Erythroblast (primary cell): ENCODE measurements at regions not wholly inside any gene's neighbourhood (a gene's known extent, or its start where the extent isn't known, plus 50 kb on each side); places are given as distances from the start of the nearest gene placed in this dataset.
A peak's percentile ranks its signal among the peaks of the same experiment; 100 is the strongest.

Experiments used
- DNase-seq, 2 experiments: peaks; one replicate each; lab custom pipeline; 2025; lab: John Stamatoyannopoulos, UW
- GATA1 ChIP-seq: IDR thresholded peaks from 2 replicates; pipeline ENCODE4 v1.6.1; 2011; ENCODE audit warnings: low read depth, mild to moderate bottlenecking, control low read depth, low read length, moderate library complexity
- POLR2A ChIP-seq: IDR thresholded peaks from 2 replicates; pipeline ENCODE4 v1.6.1; 2011; ENCODE audit warnings: mild to moderate bottlenecking, low read length

- no peak for DNase-seq
- TF ChIP-seq GATA1 (no peak), POLR2A (no peak)
These were observed 64.3 kb downstream of the PABIR2 start for GRCh38 chrX:134732676-134733075.

DNA sequence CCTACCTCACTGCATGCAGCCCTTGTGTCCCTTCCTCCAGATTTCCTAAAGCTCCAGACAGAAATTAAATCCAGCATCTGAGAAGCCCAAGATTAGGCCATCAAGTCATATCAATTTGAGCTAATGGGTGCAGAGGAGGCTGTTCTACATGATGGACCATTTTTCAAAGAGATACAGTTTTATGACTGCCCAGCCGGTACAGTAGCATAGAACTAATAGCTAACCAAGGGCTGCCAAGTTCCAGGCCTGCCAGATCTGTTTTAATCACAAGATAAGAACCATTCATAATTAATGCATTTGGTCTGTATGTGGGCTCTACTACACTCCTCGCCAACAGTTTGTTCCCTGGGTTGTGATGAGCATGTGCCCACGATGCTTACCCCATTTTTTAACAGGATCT, 64.9 kb downstream of the PABIR2 start:
- TF ChIP-seq GATA1: no peak
- no peak for TF ChIP-seq POLR2A

DNA sequence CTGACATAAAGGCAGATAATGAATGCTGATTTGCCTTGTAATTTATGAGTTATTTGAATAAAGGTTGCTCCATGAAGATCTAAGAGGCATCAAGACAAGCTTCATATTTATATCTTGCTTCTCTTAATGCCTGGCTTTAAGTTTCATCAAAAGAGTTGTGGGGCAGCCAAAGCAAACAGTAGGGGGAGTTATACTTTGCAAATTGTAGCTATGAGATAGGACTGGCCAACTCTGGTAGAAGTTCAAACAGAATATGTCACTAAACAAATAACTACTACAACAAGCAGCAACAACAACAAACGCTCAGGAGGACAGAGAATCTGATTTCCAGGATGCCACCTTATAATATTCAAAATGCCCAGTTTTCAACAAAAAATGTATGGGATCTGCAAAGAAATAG, 69.1 kb upstream of the PLAC1 start:
- TF ChIP-seq GATA1: no peak
- TF ChIP-seq POLR2A: no peak
- peak; percentile 7 to 8 for DNase-seq

More for the DNA sequence above, 64.9 kb downstream of the PABIR2 start:
- DNase-seq: no peak

- TF ChIP-seq GATA1 (no peak), POLR2A (no peak)
- DNase-seq: no peak
These were observed 66.9 kb upstream of the PLAC1 start for GRCh38 chrX:134725103-134725690.

DNA sequence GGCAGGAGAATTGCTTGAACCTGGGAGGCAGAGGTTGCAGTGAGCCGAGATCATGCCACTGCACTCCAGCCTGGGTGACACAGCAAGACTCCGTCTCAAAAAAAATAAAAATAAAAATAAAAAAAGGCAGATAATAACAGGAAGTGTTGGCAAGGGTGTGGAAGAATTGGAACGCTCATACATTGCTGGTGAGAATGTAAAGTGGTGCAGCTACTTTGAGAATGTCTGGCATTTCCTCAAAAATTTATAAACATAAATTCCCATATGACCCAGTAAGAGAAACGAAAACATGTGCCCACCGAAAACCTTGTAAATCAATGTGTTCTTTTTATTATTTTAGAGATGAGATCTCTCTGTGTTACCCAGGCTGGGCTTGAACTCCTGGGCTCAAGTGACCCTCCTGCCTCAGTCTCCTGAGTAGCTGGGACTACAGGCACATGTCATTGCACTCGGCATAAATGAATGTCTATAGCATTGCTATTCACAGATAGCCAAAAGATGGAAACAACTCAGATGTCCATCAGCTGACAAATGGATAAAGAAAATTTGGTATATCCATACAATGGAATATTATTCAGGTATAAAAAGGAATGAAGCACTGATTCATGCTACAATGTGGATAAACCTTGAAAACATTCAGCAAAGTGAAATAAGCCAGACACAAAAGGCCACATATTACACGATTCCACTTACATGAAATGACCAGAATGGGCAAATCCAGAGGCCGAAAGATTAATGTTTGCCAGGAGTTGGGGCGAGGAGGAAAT, 63.7 kb upstream of the PLAC1 start:
- no peak for TF ChIP-seq GATA1
- no peak for TF ChIP-seq POLR2A

DNA sequence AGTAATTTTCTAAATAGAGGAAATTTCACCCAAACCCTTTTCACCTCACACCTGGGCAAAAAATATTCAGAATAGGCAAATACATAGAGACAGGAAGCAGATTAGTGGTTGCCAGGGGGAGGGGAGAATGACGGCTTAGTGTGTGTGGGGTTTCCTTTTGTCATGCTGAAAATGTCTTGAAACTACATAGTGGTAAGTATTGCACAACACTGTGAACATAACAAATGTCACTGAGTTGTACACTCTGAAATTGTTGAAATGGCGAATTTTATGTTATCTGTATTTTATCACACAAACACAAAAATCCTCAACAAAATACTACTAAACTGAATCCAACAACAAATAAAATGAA, 60.7 kb upstream of the PLAC1 start:
- no peak for DNase-seq
- TF ChIP-seq GATA1 (no peak), POLR2A (no peak)

More for the DNA sequence above, 63.7 kb upstream of the PLAC1 start:
- DNase-seq: no peak

- peak; percentile 30 to 34 for DNase-seq
- no peak for TF ChIP-seq POLR2A
- no peak for TF ChIP-seq GATA1
These were observed 60.1 kb upstream of the PLAC1 start for GRCh38 chrX:134718105-134718965.

GRCh38 chrX:134717698-134718097, 59.4 kb upstream of the PLAC1 start:
- TF ChIP-seq POLR2A (no peak), GATA1 (no peak)
- DNase-seq: no peak

- TF ChIP-seq POLR2A: no peak
- no peak for TF ChIP-seq GATA1
- DNase-seq: no peak
These were observed 58.3 kb upstream of the PLAC1 start for GRCh38 chrX:134716620-134717012.

- DNase-seq: no peak
- TF ChIP-seq POLR2A (no peak), GATA1 (no peak)
These were observed 57.8 kb upstream of the PLAC1 start for GRCh38 chrX:134715930-134716619.

- TF ChIP-seq POLR2A: no peak
- no peak for TF ChIP-seq GATA1
- DNase-seq: no peak
These were observed 56.4 kb upstream of the PLAC1 start for GRCh38 chrX:134714633-134715110.

DNA sequence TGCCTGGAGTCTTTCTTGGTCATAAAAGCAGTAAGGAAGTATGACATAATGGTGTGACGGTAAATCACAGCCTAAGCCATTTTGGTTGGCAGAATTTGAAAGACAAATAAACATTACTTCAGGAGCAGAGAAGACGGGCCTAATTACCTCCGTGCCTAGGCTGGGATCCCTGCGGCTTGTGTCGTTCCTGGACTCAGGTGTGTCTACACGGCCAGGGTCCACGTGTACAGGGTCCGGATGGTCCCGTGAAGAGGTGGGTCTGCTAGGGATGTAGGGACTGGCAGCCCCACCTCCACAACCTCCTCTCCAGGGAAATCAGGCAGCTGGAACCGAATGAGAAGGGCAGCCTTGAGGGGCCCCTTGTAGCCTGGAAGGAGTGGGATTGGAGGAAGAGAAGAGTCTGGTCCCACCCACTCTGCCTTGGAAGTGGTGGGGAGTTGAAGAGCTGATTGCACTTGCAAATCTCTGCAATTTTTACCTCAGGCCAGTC, 55.4 kb upstream of the PLAC1 start:
- TF ChIP-seq GATA1 (no peak), POLR2A (no peak)
- no peak for DNase-seq

- no peak for DNase-seq
- TF ChIP-seq GATA1 (no peak), POLR2A (no peak)
These were observed 54.0 kb upstream of the PLAC1 start for GRCh38 chrX:134712272-134712671.
